Osteoblast (primary cell): ENCODE measurements at regions not wholly inside any gene's neighbourhood (a gene's known extent, or its start where the extent isn't known, plus 50 kb on each side); places are given as distances from the start of the nearest gene placed in this dataset.

Experiments
- DNase-seq: peaks from one replicate; pipeline ENCODE4 v3.0.0; 2011; ENCODE audit warnings: low spot score, mixed read lengths; ENCODE audit not compliant: insufficient read length; ENCODE audit errors: missing footprints
- H2AFZ ChIP-seq: 2 replicates; pipeline ENCODE4 v1.6.0; 2011; ENCODE audit warnings: mild to moderate bottlenecking, low read length
- H3K27ac ChIP-seq: 2 replicates; pipeline ENCODE4 v1.5.1; 2011; ENCODE audit warnings: mild to moderate bottlenecking, low read depth, low read length, moderate library complexity
- H3K27me3 ChIP-seq: 2 replicates; pipeline ENCODE4 v1.6.0; 2012; ENCODE audit warnings: mild to moderate bottlenecking, control low read depth, inconsistent platforms, low read length, moderate library complexity; ENCODE audit not compliant: insufficient read depth
- H3K36me3 ChIP-seq: 2 replicates; pipeline ENCODE4 v1.5.1; 2011; ENCODE audit warnings: mild to moderate bottlenecking, low read length, control low read depth, moderate library complexity; ENCODE audit not compliant: insufficient read depth
- H3K4me1 ChIP-seq: 2 replicates; pipeline ENCODE4 v1.5.1; 2011; ENCODE audit warnings: mild to moderate bottlenecking, low read length, control low read depth, moderate library complexity; ENCODE audit not compliant: insufficient read depth
- H3K4me2 ChIP-seq: 2 replicates; pipeline ENCODE4 v1.6.0; 2011; ENCODE audit warnings: mild to moderate bottlenecking, low read length; ENCODE audit not compliant: insufficient read depth
- H3K4me3 ChIP-seq: fragments of 200-600 bp; sonication (generic); 3 replicates; pipeline ENCODE4 v1.5.1; 2012; ENCODE audit warnings: mild to moderate bottlenecking, low read length, inconsistent platforms; ENCODE audit not compliant: insufficient read depth
- H3K79me2 ChIP-seq: 2 replicates; pipeline ENCODE4 v1.6.0; 2012; ENCODE audit warnings: mild to moderate bottlenecking, low read length, control low read depth, inconsistent platforms; ENCODE audit not compliant: insufficient read depth
- H3K9me3 ChIP-seq: 2 replicates; pipeline ENCODE4 v1.5.1; 2011; ENCODE audit warnings: low read depth, low read length, control low read depth
- H4K20me1 ChIP-seq: 2 replicates; pipeline ENCODE4 v1.6.0; 2012; ENCODE audit warnings: mild to moderate bottlenecking, low read length, control low read depth; ENCODE audit not compliant: insufficient read depth
- CTCF ChIP-seq: IDR thresholded peaks from 2 replicates; pipeline ENCODE4 v1.5.1; 2011; ENCODE audit warnings: mild to moderate bottlenecking, low read depth, low read length, moderate library complexity; ENCODE audit errors: extremely low read depth

GRCh38 chr10:88165849-88166271 is 302.4 kb downstream of the PTEN start:
- no peak overlapping the region for H3K4me3 ChIP-seq
- H3K9me3 ChIP-seq, result no peaks in the 10 kb centered on the region
- H3K27me3 ChIP-seq, result no peaks in the 10 kb centered on the region
- no peaks in the 10 kb centered on the region for H3K36me3 ChIP-seq
- no peaks in the 10 kb centered on the region for H3K79me2 ChIP-seq
- H4K20me1 ChIP-seq, result no peaks in the 10 kb centered on the region
- no peak for TF ChIP-seq CTCF
- no peak overlapping the region for H3K27ac ChIP-seq
- peak; percentile 45 for DNase-seq
- peaks cover 11% of the 10 kb centered on the region for H3K4me1 ChIP-seq
- peak overlapping the region; percentile 16 for H3K4me2 ChIP-seq
- H2AFZ ChIP-seq, result no peak overlapping the region

GRCh38 chr10:88168171-88169036 is 305.0 kb downstream of the PTEN start:
- no peak overlapping the region for H2AFZ ChIP-seq
- TF ChIP-seq CTCF, result no peak
- no peak for DNase-seq

GRCh38 chr10:88169037-88169319 is 305.6 kb downstream of the PTEN start:
- no peak overlapping the region for H3K27ac ChIP-seq
- no peak for TF ChIP-seq CTCF
- DNase-seq, result no peak

More at GRCh38 chr10:88168171-88169036, 305.0 kb downstream of the PTEN start:
- no peaks in the 10 kb centered on the region for H3K9me3 ChIP-seq
- H3K36me3 ChIP-seq, result no peaks in the 10 kb centered on the region
- no peak overlapping the region for H3K27ac ChIP-seq
- H3K4me3 ChIP-seq, result no peak overlapping the region
- no peak overlapping the region for H3K4me2 ChIP-seq
- no peaks in the 10 kb centered on the region for H3K79me2 ChIP-seq
- H3K4me1 ChIP-seq, result peaks cover 11% of the 10 kb centered on the region
- H3K27me3 ChIP-seq, result no peaks in the 10 kb centered on the region
- H4K20me1 ChIP-seq, result no peaks in the 10 kb centered on the region

GRCh38 chr10:88170628-88171027 is 307.2 kb downstream of the PTEN start:
- H3K4me2 ChIP-seq, result no peak overlapping the region
- H3K27me3 ChIP-seq, result no peaks in the 10 kb centered on the region
- no peak overlapping the region for H3K4me3 ChIP-seq
- no peak overlapping the region for H2AFZ ChIP-seq
- H3K79me2 ChIP-seq, result no peaks in the 10 kb centered on the region
- peaks cover 9% of the 10 kb centered on the region for H3K4me1 ChIP-seq
- no peak overlapping the region for H3K27ac ChIP-seq
- H3K9me3 ChIP-seq, result no peaks in the 10 kb centered on the region
- H4K20me1 ChIP-seq, result no peaks in the 10 kb centered on the region
- DNase-seq, result no peak
- TF ChIP-seq CTCF, result no peak
- no peaks in the 10 kb centered on the region for H3K36me3 ChIP-seq

More at GRCh38 chr10:88169037-88169319, 305.6 kb downstream of the PTEN start:
- Histone ChIP-seq H3K27me3 (no peaks in the 10 kb centered on the region), H3K9me3 (no peaks in the 10 kb centered on the region), H4K20me1 (no peaks in the 10 kb centered on the region), H3K4me1 (peaks cover 11% of the 10 kb centered on the region), H3K4me3 (no peak overlapping the region), H3K79me2 (no peaks in the 10 kb centered on the region), H2AFZ (no peak overlapping the region), H3K36me3 (no peaks in the 10 kb centered on the region), H3K4me2 (no peak overlapping the region)
